ENCODE measurements at regions not wholly inside any gene's neighbourhood (a gene's known extent, or its start where the extent isn't known, plus 50 kb on each side); places are given as distances from the start of the nearest gene placed in this dataset.

DNA sequence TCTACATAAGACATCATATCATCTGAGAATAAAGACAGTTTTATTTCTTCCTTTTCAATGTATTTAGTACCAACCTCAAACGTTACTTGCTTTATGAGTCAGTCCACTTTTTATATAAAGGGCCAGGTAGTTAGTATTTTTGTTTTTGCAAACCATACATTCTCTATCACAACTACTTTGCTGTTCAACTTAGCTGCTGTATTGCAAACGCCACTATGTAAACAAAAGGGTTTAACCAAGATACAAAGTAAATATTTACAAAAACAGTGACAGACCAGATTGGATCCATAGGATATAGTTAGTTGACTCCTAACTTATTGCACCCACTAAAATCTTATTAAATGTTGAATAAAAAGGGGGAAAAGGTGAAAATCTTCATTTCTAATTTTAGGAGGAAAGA, 87.7 kb upstream of the FOXG1 start:
- Histone ChIP-seq H3K27me3 (ENCODE audit: insufficient read depth, low read depth, low read length) (no peaks in the 10 kb centered on the region), H3K9me3 (ENCODE audit: low read length) (no peaks in the 10 kb centered on the region), H4K20me1 (ENCODE audit: insufficient read depth) (no peaks in the 10 kb centered on the region), H3K9ac (ENCODE audit: low read length) (no peak overlapping the region), H3K9me2 (ENCODE audit: insufficient read depth, low read length) (no peaks in the 10 kb centered on the region), H3K27ac (ENCODE audit: low read length) (no peak overlapping the region), H3K4me2 (ENCODE audit: low read length) (no peak overlapping the region), H3K4me3 (ENCODE audit: low read length) (no peak overlapping the region), H3K36me3 (ENCODE audit: insufficient read depth, low read length) (no peaks in the 10 kb centered on the region), H2AFZ (ENCODE audit: low read depth, low read length) (no peak overlapping the region), H3K79me2 (replicated peaks; ENCODE audit: insufficient read depth, low read length) (no peaks in the 10 kb centered on the region), H3F3A (ENCODE audit: insufficient read depth, low read length, poor library complexity, severe bottlenecking) (no peaks in the 10 kb centered on the region)
- TF ChIP-seq RAD21 (conservative IDR thresholded peaks at IDR 0.05), result no peak
- TF ChIP-seq, protein P1, sequence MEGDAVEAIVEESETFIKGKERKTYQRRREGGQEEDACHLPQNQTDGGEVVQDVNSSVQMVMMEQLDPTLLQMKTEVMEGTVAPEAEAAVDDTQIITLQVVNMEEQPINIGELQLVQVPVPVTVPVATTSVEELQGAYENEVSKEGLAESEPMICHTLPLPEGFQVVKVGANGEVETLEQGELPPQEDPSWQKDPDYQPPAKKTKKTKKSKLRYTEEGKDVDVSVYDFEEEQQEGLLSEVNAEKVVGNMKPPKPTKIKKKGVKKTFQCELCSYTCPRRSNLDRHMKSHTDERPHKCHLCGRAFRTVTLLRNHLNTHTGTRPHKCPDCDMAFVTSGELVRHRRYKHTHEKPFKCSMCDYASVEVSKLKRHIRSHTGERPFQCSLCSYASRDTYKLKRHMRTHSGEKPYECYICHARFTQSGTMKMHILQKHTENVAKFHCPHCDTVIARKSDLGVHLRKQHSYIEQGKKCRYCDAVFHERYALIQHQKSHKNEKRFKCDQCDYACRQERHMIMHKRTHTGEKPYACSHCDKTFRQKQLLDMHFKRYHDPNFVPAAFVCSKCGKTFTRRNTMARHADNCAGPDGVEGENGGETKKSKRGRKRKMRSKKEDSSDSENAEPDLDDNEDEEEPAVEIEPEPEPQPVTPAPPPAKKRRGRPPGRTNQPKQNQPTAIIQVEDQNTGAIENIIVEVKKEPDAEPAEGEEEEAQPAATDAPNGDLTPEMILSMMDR (IDR thresholded peaks at IDR 0.05; ENCODE audit: poor library complexity, severe bottlenecking), result no peak
- TF ChIP-seq SMC3 (conservative IDR thresholded peaks at IDR 0.05; ENCODE audit: poor library complexity), result no peak
- no peak for TF ChIP-seq MXI1 (conservative IDR thresholded peaks at IDR 0.05; ENCODE audit: poor library complexity, severe bottlenecking)
- no peak for TF ChIP-seq EZH2 (IDR thresholded peaks at IDR 0.05; ENCODE audit: borderline replicate concordance, insufficient read depth, low read length, poor library complexity, severe bottlenecking)

DNA sequence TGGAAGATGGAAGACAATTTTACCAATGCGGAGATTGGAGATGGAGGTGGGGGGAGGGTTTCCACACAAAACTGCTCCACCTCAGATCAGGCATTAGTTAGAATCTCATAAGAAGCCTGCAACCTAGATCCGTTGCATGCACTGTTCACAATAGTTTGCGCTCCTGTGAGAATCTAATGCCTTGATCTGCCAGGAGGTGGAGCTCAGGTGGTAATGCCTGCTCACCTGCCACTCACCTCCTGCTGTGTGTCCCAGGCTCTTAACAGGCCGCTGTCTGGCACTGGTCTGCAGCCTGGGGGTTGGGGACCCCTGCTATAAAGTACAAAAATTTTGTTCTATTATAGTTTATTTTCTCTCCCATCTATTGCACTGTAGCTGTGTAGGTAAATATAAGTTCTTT, 84.9 kb upstream of the FOXG1 start:
- no peaks in the 10 kb centered on the region for H4K20me1 ChIP-seq (ENCODE audit: insufficient read depth)
- no peak overlapping the region for H3K4me3 ChIP-seq (ENCODE audit: low read length)
- no peaks in the 10 kb centered on the region for H3K9me2 ChIP-seq (ENCODE audit: insufficient read depth, low read length)
- H3K9ac ChIP-seq (ENCODE audit: low read length), result no peak overlapping the region
- H3K9me3 ChIP-seq (ENCODE audit: low read length), result no peaks in the 10 kb centered on the region
- TF ChIP-seq MXI1 (conservative IDR thresholded peaks at IDR 0.05; ENCODE audit: poor library complexity, severe bottlenecking) (no peak), EZH2 (IDR thresholded peaks at IDR 0.05; ENCODE audit: borderline replicate concordance, insufficient read depth, low read length, poor library complexity, severe bottlenecking) (no peak), POLR2AphosphoS5 (IDR thresholded peaks at IDR 0.05) (no peak), EP300 (conservative IDR thresholded peaks at IDR 0.05; ENCODE audit: poor library complexity, severe bottlenecking) (no peak), TAF1 (IDR thresholded peaks at IDR 0.05; ENCODE audit: low read depth) (no peak), RAD21 (conservative IDR thresholded peaks at IDR 0.05) (no peak), SMC3 (conservative IDR thresholded peaks at IDR 0.05; ENCODE audit: poor library complexity) (no peak)
- TF ChIP-seq, protein P2, sequence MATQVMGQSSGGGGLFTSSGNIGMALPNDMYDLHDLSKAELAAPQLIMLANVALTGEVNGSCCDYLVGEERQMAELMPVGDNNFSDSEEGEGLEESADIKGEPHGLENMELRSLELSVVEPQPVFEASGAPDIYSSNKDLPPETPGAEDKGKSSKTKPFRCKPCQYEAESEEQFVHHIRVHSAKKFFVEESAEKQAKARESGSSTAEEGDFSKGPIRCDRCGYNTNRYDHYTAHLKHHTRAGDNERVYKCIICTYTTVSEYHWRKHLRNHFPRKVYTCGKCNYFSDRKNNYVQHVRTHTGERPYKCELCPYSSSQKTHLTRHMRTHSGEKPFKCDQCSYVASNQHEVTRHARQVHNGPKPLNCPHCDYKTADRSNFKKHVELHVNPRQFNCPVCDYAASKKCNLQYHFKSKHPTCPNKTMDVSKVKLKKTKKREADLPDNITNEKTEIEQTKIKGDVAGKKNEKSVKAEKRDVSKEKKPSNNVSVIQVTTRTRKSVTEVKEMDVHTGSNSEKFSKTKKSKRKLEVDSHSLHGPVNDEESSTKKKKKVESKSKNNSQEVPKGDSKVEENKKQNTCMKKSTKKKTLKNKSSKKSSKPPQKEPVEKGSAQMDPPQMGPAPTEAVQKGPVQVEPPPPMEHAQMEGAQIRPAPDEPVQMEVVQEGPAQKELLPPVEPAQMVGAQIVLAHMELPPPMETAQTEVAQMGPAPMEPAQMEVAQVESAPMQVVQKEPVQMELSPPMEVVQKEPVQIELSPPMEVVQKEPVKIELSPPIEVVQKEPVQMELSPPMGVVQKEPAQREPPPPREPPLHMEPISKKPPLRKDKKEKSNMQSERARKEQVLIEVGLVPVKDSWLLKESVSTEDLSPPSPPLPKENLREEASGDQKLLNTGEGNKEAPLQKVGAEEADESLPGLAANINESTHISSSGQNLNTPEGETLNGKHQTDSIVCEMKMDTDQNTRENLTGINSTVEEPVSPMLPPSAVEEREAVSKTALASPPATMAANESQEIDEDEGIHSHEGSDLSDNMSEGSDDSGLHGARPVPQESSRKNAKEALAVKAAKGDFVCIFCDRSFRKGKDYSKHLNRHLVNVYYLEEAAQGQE (IDR thresholded peaks at IDR 0.05; ENCODE audit: borderline replicate concordance), result no peak
- TF ChIP-seq, protein P1 (IDR thresholded peaks at IDR 0.05; ENCODE audit: poor library complexity, severe bottlenecking), result no peak
- no peaks in the 10 kb centered on the region for H3K36me3 ChIP-seq (ENCODE audit: insufficient read depth, low read length)
- H3K27me3 ChIP-seq (ENCODE audit: insufficient read depth, low read depth, low read length), result no peaks in the 10 kb centered on the region
- H2AFZ ChIP-seq (ENCODE audit: low read depth, low read length), result no peak overlapping the region
- H3K4me2 ChIP-seq (ENCODE audit: low read length), result no peak overlapping the region
- no peak overlapping the region for H3K27ac ChIP-seq (ENCODE audit: low read length)
- no peaks in the 10 kb centered on the region for H3F3A ChIP-seq (ENCODE audit: insufficient read depth, low read length, poor library complexity, severe bottlenecking)
- H3K79me2 ChIP-seq (replicated peaks; ENCODE audit: insufficient read depth, low read length), result no peaks in the 10 kb centered on the region
